ENCODE measurements at regions not wholly inside any gene's neighbourhood (a gene's known extent, or its start where the extent isn't known, plus 50 kb on each side); places are given as distances from the start of the nearest gene placed in this dataset.

DNA sequence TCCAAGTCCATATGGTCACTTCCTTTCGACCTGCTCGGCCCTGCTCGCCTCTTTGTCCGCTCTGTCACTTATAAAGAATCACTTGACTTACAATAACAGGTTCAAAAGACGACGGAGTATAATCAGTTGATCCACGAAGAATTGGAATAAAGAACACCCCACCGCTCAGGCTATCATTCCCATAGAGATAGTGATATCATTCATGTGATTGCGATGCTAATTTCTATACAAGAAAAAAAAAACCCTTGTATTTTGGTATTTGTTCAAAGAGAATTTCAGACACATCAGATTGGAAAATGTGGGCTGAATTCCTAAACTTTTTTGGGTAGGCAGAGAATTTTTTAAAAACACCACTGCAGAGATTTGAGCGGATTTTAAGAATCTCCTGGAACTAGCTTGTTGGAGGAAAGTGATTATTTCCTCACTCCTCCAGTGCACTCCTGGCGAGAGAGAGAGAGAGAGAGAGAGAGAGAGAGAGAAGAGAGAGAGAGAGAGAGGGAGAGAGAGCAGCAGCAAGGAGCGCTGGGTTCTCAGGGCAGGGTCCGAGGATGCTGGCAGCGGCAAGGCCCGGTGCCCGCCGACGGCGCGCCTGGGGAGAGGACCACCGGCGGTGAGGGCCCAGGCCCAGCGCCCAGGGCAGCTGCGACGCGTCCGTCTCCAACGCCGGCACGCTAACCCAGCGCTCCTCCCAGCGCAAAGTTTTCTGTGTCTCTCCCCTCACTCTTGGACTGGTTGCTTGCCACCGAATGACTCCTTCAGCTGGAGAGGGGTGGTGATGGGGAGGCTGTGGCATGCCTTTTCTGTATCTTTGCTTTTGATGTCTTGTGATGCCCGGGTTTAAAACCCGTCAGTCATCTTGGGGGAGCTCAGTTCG is 149.0 kb upstream of the ZNF536 start:
- no peak for DNase-seq

DNA sequence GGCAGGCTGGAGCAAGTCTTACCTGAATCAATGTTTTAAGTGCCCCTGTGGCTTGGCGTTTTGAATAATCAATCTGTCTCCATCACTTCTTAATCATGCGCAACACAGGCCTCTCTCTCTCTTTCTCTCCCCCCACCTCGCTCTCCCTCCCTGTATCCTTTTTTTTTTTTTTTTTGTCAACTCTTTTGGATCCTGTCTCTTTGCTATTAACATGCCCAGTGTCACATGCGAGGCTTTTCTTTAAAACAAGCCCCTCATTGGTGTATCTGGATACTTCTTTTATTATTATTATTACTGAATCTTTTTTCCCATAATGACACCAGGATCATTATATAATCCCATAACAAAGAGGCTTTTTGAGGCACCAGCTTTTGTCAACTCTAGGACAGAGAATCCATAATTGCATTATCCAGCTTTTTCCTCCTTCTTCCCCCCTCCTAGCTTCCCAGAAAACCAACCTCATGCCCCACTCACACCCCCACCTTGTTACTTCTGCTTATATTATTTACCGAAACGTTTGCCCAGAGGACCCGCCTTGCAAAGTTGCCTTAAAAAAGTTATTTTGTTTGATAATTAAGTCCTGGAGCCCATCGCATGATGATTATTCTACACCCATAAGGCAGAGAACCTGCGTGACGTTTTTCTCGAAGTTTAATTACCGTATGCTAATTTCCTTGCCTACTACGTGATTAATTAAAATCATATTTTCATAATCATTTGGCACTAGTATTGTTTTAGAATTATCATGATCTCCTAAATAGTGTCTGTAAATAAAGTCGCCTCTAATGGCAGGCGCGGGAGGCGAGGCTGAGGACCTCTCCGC is 148.1 kb upstream of the ZNF536 start:
- DNase-seq: no peak

DNA sequence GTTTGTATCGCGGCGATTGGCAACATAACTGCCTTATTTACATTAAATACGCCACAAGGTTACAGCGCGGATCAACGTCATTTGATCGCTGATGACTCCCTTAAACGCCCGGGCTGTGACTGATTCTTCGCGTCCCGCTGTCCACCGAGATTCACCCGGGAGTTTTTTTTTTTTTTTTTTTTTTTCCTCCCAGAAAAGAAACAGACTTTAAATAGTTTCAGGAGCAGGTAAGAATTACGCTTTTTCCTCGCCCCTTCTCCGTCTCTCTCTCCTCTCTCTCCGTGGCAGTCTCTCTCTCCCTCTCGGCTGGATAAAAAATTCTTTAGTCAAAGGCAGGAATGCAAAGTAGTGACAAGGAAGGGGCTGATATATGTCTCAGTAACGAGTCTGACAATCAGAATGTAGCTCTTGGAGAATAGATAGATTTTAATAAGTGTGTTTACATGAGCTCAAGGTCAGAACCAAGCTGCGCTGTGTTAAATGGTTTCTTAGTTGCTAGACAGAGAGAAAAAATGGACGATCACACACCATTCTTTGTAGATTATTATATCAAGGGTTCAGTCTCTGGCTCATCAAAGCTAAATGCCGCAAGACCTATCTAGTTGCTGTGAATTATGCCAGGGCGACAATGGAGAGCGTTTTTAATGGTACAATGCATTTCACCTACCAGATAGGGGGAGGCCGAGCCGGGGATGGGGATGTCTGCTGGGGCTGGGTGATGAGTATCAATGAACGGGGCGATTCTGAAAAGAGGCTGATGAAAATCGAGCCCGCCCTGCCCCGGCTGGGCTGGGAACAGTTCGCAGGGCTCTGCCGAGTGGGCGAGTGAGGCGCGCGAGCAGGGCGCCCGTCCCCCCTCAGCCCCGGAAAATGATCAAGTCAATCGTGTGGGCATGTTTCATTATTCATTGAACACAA is 147.2 kb upstream of the ZNF536 start:
- no peak for DNase-seq

DNA sequence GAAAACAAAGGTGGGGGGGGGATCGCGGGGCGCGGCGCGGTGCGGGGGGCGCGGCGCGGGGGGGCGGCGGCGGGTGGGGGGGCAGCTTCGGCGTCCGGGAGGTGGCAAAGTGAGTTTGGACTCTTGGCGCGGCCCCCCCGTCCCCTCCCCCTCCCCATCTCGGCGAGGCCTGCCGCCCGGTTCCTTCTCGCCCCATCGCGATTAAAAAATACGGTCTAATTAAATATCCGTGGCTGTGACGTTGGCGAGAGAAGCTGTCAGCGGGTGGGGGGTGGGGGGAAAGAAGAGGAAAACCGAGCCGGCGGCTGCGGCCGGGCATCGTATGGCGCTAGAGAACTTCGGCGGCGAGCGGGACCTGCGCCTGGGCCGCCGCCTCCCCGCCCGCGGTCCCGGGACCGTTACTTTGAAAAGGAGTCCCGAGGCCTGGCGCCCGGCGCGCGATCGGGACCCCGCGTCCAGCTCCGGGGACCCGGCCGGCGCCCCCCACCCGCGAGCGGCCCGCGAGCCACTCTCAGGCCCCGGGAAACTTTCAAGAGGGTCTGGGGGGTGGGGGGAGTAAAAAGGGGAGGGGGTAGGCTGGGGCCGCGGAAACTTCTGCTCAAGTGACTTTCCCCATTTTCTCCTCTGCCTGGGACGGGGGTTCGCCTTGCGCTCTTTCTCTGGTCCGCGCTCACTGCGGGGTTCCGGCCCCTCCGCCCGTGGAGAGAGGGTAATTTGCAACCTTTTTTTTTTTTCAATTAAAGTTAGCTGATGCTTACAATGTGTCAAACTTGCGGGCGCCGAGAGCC is 146.3 kb upstream of the ZNF536 start:
- DNase-seq: no peak

DNA sequence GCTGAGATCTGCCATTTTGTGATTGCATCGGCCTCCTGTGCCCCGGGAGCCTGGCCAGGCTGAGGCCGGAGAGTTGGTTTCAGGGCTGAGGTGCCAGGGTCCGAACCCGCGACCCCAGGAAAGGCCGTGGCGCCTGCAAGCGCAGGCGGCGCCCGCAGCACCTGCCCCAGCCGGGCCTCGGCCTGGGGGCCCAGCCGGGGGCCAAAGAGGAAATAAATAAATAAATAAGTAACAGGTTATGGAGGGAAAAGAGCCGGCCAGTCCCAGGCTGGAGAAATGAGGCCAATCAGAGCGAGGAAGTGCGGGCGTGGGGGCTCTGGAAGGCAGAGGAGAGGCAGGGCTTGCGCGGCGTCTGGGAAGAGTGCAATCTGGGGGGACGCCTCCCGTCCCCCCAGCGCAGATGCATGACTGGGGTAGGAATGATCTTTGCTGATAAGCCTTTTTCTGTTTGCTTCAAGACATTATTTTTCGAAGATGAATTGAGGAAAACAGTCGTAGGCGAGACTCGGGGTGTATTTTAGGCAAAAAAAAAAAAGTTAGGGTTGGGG is 145.6 kb upstream of the ZNF536 start:
- no peak for DNase-seq

DNA sequence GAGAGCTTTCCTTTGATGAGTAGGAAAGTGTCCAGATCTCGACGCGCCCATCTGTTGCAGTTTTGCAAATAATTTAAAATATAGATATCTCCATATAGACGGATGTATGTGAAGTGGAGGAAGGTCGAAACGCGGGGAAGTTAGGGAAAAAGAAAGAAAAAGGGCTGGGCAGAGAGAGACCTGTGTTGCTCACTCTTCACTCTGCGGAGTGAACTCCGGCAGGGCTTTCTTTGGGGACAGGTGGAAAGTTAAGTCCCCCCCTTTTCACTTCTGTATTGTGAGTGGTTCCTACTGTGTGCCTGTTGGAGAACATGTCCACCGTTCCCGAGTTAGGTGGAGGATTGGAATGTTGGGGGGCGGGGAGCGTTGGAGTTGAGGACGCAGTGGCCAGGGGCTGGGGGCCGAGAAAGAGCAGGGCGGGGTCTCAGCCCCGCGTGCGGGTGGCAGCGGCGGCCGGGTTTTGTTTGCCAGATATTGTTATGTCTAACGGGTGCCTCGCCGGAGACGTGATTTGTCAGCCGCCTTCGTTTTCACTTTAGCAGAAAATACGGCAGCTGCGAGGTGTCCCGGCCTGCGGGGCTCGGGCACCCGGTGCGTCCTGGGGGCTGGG is 145.1 kb upstream of the ZNF536 start:
- DNase-seq: no peak

DNA sequence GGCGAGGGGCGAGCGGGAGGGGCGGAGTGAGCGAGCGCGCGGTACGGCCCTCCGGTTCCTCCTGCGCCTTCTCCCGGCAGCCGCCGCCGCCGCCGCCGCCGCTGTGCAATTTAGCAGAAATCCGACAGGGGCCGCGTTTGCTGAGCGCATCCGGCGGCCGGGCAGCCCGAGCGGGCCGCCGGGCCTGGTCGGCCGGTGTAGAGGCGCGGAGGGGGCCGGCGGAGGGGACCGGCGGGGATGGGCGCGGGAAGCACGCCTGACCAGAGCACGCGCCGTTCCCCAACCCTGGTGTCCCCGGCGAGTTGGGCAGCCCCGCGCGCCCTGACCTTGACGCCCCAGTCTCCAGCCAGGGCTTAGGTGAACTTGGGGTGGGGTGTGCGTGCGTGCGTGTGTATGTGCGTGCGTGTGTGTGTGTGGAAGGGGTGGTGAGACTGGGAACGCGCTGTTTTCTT is 144.5 kb upstream of the ZNF536 start:
- peak; percentile 42 for DNase-seq

DNA sequence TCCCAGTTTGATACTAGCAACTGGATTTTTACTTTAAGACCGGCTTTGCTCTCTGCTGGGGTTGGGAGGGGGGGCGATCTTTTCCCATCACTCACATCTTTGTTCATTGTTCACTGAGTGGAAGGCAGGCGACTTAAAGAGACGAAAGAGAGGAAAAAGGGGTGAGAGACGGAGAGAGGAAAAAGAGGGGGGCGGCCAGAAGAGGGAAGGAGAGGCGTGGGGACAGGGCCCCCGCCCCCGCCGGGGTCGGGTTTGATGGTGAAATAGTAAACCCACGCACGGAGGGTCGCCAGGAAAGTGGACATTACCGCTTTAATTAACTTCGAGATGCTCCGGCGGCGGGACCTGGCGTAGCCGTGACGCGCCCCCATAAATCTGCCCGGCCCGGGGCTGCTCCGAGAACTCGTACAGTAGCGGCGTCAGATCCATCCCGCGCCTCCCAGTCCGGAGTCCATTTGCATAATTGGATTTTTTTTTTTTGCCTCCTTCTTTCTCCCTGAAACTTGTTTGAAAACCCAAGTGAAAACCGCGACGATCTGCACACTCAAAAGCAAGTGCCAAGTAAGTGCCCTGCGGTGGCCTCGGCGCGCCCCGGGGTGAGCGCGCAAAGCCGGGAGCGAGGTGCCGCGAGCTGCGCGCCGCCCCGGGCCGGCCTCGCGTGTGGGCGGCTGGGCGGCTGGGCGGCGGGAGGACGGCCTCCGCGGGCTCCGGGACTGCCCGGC is 143.9 kb upstream of the ZNF536 start:
- no peak for DNase-seq

DNA sequence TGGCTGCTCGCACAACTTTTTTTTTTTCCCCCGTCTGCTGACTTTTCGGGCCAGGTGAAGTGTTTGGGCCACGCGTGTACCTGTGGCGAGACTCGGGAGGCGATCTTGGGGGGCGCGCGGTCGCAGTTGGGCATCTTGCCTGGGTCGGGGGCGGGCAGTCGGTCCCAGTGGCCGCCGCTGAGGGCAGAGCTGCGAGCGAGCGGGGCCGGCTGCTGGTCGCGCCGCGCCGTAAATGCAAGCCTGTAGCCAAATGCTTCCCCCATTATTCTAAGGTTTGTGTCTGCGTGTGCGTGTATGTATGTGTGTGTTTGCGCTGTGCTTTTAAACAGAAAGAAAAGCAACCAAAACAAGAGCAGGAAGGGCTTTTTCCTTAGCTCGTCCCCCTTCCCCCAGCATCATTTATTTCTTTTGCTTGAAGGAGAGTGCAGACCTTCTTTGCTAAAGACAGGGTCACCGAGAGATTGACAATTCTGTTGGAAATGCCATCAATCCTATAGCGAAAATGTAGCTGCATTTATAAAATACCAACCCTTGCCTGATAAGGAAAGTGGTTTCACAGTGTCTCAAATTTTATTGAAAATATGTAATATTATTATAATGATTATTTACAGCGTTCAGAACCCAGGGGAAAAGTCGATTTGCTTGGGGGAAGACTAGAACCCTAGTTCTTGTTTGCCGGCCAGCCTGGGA is 143.2 kb upstream of the ZNF536 start:
- DNase-seq: no peak

DNA sequence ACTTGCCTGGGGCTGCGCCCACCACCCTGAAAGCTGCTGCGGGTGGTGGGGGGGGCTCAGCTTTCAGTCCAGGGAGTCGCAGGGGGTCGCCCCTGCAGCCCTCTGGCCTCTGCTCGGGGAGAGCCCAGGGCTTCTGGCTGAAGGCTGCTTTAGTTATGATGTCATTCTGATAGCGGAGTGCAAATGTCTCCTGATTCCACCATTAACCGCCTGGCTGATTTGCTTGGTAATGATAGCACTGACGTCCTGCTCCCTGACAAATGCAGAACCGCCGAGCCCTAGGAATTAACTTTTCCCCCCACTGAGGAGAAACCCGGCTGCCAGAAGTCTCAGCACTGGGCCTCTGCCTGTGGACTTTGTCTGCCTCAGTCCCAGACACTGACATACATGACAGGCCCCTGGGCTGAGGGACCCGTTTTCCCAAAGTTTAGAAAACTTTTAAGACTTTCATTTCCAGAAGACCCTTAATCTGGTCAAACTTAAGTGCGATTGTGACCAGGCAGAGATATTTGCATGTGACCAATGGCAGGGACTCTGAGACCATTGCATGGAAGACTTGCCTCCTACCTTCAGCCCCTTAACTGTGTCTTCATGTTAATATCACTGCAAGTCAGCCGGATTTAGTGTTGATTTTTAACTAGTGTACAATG is 142.5 kb upstream of the ZNF536 start:
- no peak for DNase-seq

DNA sequence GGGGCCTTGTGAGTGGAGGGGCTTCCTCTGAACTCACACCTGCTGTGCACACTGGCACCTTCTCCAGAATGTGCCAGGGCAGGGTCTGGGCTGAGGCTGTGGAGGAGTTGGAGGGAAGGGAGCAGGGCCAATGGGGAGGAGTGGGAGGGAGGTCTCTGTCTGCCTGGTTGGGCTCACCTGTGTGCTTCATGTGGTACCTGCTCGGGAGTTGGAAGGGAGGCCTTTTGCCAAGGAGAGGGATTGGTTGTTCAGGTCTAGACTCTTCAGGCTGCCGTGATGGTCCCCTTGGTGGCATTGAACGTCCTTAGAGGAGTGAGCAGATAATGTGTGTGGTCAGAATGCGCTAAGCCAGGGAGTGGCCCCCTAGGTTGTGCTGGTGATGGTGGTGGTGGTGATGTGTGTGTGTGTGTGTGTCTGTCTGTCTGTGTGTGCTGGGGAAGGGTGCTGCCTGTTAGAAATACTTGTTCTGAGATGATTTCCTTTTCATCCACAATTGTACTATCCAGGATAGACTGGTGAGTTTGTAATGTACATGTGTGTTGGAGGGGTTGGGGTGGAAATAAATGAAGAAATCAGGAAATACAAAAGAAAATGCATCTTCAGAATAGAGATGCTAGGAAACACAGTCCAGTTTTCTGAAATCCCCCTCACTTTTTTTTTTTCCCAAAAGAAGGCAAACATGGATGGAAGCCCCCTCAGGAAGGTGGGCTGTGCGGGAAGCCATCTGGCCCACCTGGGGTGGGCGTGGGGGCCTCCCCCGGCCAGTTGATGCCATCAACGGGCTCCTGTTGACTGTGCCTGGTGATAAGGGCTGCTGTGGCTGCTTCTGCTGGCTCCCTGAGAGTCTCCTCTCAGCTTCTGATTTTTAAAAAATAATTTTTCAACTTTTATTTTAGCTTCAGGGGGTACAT is 140.5 kb upstream of the ZNF536 start:
- DNase-seq: no peak

DNA sequence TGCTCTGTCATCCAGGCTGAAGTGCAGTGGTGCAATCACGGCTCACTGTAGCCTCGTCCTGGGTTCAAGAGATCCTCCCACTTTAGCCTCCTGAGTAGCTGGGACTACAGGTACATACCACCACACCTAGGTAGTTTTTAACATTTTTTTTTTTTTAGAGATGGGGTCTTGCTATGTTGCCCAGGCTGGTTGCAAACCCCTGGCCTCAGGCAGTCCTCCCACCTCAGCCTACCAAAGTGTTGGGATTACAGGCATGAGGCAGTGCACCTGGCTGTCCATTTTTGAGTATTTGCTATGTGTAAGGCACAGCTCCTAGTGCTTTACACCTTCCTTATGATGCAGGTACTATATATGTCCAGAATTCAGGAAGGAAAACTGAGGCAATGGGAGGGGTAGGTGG is 138.8 kb upstream of the ZNF536 start:
- DNase-seq: no peak

DNA sequence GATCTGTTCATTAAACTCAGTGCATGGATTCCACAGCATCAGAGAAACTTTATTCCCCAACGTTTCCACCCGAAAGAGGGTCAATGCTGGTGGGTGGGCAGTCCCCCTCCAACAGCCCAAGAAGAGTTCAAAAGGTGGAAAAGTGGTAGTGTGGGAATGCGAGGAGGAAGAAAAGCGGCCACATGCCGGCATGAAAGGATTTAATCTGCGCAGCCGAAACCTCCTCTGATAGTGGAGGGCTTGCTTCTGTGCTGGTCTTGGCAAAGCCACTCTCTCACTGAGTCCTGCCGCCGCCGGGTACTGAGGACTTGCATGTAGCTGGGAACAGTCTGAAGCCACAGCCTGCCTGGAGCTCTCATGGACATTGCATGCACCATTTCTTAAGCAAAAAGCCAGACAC is 136.2 kb upstream of the ZNF536 start:
- DNase-seq: no peak

DNA sequence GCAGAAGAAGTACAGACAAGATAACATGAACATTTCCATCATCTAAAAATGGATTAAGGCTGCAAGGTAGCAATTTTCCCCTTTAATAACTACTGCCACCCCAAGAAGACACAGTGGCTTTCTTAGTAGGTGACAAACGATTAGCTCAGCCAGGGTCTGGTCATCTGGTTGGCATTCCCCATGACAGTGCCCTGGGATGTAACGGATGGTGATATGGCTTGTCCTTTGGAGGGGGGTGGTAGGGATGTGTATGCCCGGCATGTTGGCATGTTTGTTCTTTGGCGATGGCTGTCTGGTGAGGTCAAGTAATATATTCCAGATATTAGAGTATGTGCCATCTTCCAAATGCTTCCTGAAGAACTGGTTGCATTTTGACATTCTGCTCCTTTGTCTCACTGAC is 135.6 kb upstream of the ZNF536 start:
- no peak for DNase-seq

DNA sequence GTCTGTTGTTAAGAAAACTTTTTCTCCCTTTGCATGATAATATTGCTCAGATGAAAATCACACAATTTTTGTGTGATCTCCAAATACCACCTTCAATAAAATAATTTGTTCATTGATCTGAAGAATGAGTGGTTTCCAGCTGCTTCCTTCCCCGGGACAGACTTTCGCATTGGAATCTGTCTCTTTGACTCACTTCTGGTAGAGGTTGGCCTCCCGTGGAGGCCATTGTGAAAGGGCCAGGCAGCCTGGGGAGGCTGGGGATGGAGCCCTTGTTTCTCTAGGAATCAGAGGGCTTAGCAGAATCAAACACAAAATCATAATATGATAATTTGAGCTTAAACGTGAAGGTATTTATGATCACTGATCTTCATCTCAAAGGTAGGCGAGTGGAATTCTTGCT is 135.0 kb upstream of the ZNF536 start:
- no peak for DNase-seq

DNA sequence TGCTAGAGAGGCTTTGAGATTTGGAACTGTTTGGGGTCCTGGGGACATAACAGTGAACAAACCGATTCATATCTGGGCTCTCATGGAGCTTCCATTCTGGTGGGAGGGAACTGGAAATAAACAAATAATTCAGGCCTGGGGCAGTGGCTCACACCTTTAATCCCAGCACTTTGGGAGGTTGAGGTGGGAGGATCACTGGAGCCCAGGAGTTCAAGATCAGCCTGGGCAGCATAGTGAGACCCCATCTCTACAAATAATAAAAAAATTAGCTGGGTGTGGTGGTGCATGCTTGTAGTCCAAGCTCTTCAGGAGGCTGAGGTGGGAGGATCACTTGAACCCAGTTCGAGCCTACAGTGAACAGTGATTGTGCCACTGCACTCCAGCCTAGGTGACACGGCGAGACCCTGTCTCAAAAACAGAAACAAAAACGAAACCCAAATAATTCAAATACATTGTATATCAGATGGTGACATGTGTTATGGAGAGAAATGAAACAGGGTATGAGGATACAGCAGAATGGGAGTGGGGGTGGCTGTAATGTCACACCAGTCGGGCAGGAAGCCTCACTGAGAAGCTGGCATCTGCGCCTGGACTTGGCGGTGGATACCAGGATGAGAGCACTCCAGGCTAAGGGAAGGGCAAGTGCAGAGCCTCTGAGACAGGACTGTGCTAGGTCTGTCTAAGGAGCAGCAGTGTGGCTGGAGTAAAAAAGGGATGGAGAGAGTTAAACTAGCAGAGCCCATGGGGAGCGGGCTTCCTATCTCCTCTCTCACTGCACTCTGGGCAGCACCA is 131.1 kb upstream of the ZNF536 start:
- no peak for DNase-seq

DNA sequence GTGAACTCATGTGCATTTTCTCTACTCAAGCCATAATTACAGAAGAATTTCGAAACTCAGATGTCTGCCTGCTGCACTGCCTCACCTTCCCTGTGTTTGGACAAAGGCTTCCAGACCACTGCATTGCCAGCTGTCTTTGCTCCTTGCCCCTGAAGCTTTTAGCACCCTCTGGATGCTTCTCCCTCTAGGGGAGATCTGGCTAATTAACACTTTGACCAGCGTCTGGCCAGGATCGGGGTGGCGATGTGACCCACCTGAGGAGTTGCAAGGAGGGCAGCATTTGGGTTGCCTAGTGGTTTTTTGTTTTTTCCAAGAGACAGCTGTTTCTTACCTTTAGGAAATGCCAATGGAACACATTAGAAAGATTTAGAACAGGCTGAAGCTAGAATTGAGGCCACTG is 127.7 kb upstream of the ZNF536 start:
- DNase-seq: no peak
